Transverse colon (tissue), 4 donors: ENCODE measurements at regions not wholly inside any gene's neighbourhood (a gene's known extent, or its start where the extent isn't known, plus 50 kb on each side); places are given as distances from the start of the nearest gene placed in this dataset.

ENCODE experiments used
- DNase-seq: peaks from one replicate; pipeline ENCODE4 v3.0.0-alpha.2; 2019
- H3K27ac ChIP-seq, 4 donors: fragments of 200-600 bp; sonication (generic); 2 replicates each; pipeline ENCODE4 v1.5.1; 2016 to 2018; ENCODE audit warnings: inconsistent platforms in 4 of 4
- H3K27me3 ChIP-seq: fragments of 200-600 bp; sonication (generic); 2 replicates; pipeline ENCODE4 v1.5.1; 2017; ENCODE audit warnings: inconsistent platforms
- H3K36me3 ChIP-seq, 4 donors: fragments of 200-600 bp; sonication (generic); 2 replicates each; pipeline ENCODE4 v1.5.1; 2017 to 2019; ENCODE audit warnings: inconsistent platforms in 4 of 4
- H3K4me1 ChIP-seq, 4 donors: fragments of 200-600 bp; sonication (generic); 2 replicates each; pipeline ENCODE4 v1.5.1; 2017 to 2020; ENCODE audit warnings: inconsistent platforms in 4 of 4
- H3K4me3 ChIP-seq, 4 donors: fragments of 200-600 bp; sonication (generic); 1 replicate in 1 of 4; 2 replicates in 3 of 4; pipeline versions ENCODE4 v1.5.1 to v1.6.1; 2017 to 2019; ENCODE audit warnings: inconsistent platforms in 4 of 4
- H3K9me3 ChIP-seq, 2 donors: fragments of 200-600 bp; sonication (generic); 2 replicates each; pipeline ENCODE4 v1.5.1; 2017 to 2019; ENCODE audit warnings: inconsistent platforms in 2 of 2
- CTCF ChIP-seq, 5 experiments: fragments of 200-600 bp in 3 of 5; fragments of 450-650 bp in 2 of 5; sonication (generic) in 3 of 5; IDR thresholded peaks; 1 replicate in 2 of 5; 2 replicates in 3 of 5; pipeline ENCODE4 v1.5.1; 2016 to 2017; ENCODE audit warnings: antibody characterized with exemption in 5 of 5, inconsistent platforms in 3 of 5, mild to moderate bottlenecking in 2 of 5, moderate library complexity in 1 of 5
- EP300 ChIP-seq: sonication (generic); formaldehyde crosslinking; IDR thresholded peaks from one replicate; pipeline ENCODE4 v1.6.1; 2017; ENCODE audit warnings: antibody characterized with exemption, low read depth
- POLR2A ChIP-seq: fragments of 450-650 bp; IDR thresholded peaks from one replicate; pipeline ENCODE4 v1.6.1; 2016; ENCODE audit warnings: antibody characterized with exemption, mild to moderate bottlenecking, moderate library complexity
- POLR2AphosphoS5 ChIP-seq, 3 donors: sonication (generic); formaldehyde crosslinking; IDR thresholded peaks; one replicate each; pipeline ENCODE4 v1.6.1; 2016; ENCODE audit warnings: antibody characterized with exemption in 3 of 3
- WGBS, 2 donors: methylation state at CpG; one replicate each; pipeline ENCODE4 v1.1.5; 2018; ENCODE audit warnings: low coverage in 1 of 2; 5-methylcytosine and 5-hydroxymethylcytosine counted together
- in situ Hi-C, 4 donors: fragments of 200-750 bp; cut with MboI; loops; one replicate each; pipeline versions ENCODE4 v1.15.0 to v1.15.1; 2017; ENCODE audit warnings: low sequenced_read_pairs in 3 of 4, low pct_ligation_motif_present in 1 of 4, low pct_unique_long_range_greater_than_20kb in 1 of 4
- intact Hi-C: fragments of 100-400 bp; cut with DNase I; formaldehyde crosslinking; loops from one replicate; pipeline ENCODE4 v1.15.1; 2023; ENCODE audit warnings: low total_unique reads

GRCh38 chr17:36747861-36748260 is 146.5 kb downstream of the MRM1 start:
- TF ChIP-seq POLR2A (no peak), POLR2AphosphoS5 (IDR thresholded peaks at IDR 0.05) (no peak), CTCF (IDR thresholded peaks at IDR 0.05) (no peak), EP300 (no peak)
- in situ Hi-C loops = no loop called here
- Histone ChIP-seq H3K4me3 (no peak overlapping the region), H3K36me3 (no peaks in the 10 kb centered on the region), H3K4me1 (no peaks in the 10 kb centered on the region), H3K27ac (no peak overlapping the region), H3K9me3 (no peaks in the 10 kb centered on the region), H3K27me3 (no peaks in the 10 kb centered on the region)
- 93% methylated on average over 12 of the region's 12 CpGs; no CpG with 5 or more reads in 1 of the 2 donors for WGBS, 2 donors
- intact Hi-C loops = no loop called here
- DNase-seq = no peak

- no peak overlapping the region for H3K4me3 ChIP-seq
- no peaks in the 10 kb centered on the region for H3K27me3 ChIP-seq
- intact Hi-C loops = no loop called here
- H3K4me1 ChIP-seq = no peaks in the 10 kb centered on the region
- H3K36me3 ChIP-seq = no peaks in the 10 kb centered on the region
- no peak for DNase-seq
- TF ChIP-seq POLR2A (no peak), EP300 (no peak), POLR2AphosphoS5 (IDR thresholded peaks at IDR 0.05) (no peak), CTCF (IDR thresholded peaks at IDR 0.05) (no peak)
- in situ Hi-C loops = no loop called here
- no peaks in the 10 kb centered on the region for H3K9me3 ChIP-seq
- no peak overlapping the region for H3K27ac ChIP-seq
- 75 to 81% methylated on average over 3 to 10 of the region's 10 CpGs for WGBS, 2 donors
Measured at GRCh38 chr17:36748272-36748671, 146.9 kb downstream of the MRM1 start.

GRCh38 chr17:36749493-36749892 is 148.1 kb downstream of the MRM1 start:
- in situ Hi-C loops (no loop called here), intact Hi-C loops (no loop called here)
- Histone ChIP-seq H3K9me3 (no peaks in the 10 kb centered on the region), H3K4me1 (no peaks in the 10 kb centered on the region), H3K4me3 (no peak overlapping the region), H3K36me3 (no peaks in the 10 kb centered on the region), H3K27me3 (no peaks in the 10 kb centered on the region), H3K27ac (no peak overlapping the region)
- no peak for DNase-seq
- TF ChIP-seq EP300 (no peak), CTCF (IDR thresholded peaks at IDR 0.05) (no peak), POLR2AphosphoS5 (IDR thresholded peaks at IDR 0.05) (no peak), POLR2A (no peak)
- WGBS, 2 donors = 78 to 95% methylated on average over 4 to 17 of the region's 17 CpGs

- 85% methylated on average over 7 to 10 of the region's 10 CpGs for WGBS, 2 donors
- no peaks in the 10 kb centered on the region for H3K9me3 ChIP-seq
- no peak overlapping the region for H3K4me3 ChIP-seq
- H3K27me3 ChIP-seq = no peaks in the 10 kb centered on the region
- intact Hi-C loops = loop anchor here (10.0 kb wide), 1 partner anchor 126 kb away; no protein-coding TSS in a partner anchor
- TF ChIP-seq CTCF (IDR thresholded peaks at IDR 0.05) (no peak), POLR2A (no peak), EP300 (no peak), POLR2AphosphoS5 (IDR thresholded peaks at IDR 0.05) (no peak)
- H3K27ac ChIP-seq = no peak overlapping the region
- no peaks in the 10 kb centered on the region for H3K4me1 ChIP-seq
- H3K36me3 ChIP-seq = no peaks in the 10 kb centered on the region
- DNase-seq = no peak
- in situ Hi-C loops = loop anchor here in 1 of 4 donors (10.0 kb wide), 1 partner anchor 116 kb away; no protein-coding TSS in a partner anchor
Measured at GRCh38 chr17:36750316-36750885, 149.0 kb downstream of the MRM1 start.
